Hepatocyte (in vitro differentiated cells): ENCODE measurements at regions not wholly inside any gene's neighbourhood (a gene's known extent, or its start where the extent isn't known, plus 50 kb on each side); places are given as distances from the start of the nearest gene placed in this dataset.

ENCODE experiments used
- EZH2 ChIP-seq: fragments of 200-600 bp; sonication (generic); IDR thresholded peaks from 2 replicates; pipeline ENCODE4 v1.6.1; 2016; ENCODE audit warnings: antibody characterized with exemption, mild to moderate bottlenecking, borderline replicate concordance
- EZH2phosphoT487 ChIP-seq: fragments of 200-600 bp; sonication (generic); IDR thresholded peaks from one replicate; pipeline ENCODE4 v1.6.1; 2018; ENCODE audit warnings: antibody characterized with exemption, mild to moderate bottlenecking, low read depth, moderate library complexity; ENCODE audit not compliant: unreplicated experiment, severe bottlenecking
- TF ChIP-seq, protein P1 (sequence below): fragments of 200-600 bp; sonication (generic); IDR thresholded peaks from 2 replicates; pipeline ENCODE4 v1.5.1; 2016; ENCODE audit warnings: antibody characterized with exemption, mild to moderate bottlenecking; ENCODE audit not compliant: poor library complexity

DNA sequence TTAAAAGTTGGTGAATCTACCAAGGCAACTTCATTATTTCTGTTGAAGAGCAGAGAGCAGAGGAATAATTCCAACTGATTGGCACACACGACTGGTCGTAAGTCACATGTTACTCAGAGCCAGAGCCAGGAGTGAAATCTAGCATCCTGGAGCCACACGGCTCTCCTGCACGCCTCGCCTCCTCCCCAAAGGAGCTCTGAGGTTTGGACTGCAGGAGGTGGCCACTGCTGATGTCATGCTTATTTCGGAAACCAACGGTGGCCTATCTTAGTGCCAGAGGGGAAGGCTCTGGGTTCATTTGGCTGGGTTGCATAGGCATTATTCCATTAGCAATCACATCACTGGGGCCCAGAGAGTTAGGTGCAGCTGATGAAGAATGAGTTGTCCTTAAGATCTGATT, 123.5 kb upstream of the RALGAPA2 start:
- TF ChIP-seq, protein P1, sequence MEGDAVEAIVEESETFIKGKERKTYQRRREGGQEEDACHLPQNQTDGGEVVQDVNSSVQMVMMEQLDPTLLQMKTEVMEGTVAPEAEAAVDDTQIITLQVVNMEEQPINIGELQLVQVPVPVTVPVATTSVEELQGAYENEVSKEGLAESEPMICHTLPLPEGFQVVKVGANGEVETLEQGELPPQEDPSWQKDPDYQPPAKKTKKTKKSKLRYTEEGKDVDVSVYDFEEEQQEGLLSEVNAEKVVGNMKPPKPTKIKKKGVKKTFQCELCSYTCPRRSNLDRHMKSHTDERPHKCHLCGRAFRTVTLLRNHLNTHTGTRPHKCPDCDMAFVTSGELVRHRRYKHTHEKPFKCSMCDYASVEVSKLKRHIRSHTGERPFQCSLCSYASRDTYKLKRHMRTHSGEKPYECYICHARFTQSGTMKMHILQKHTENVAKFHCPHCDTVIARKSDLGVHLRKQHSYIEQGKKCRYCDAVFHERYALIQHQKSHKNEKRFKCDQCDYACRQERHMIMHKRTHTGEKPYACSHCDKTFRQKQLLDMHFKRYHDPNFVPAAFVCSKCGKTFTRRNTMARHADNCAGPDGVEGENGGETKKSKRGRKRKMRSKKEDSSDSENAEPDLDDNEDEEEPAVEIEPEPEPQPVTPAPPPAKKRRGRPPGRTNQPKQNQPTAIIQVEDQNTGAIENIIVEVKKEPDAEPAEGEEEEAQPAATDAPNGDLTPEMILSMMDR, result no peak
- TF ChIP-seq EZH2, result no peak
- TF ChIP-seq EZH2phosphoT487, result no peak
